Mucosa of stomach (tissue), 1 donor: ENCODE measurements at regions not wholly inside any gene's neighbourhood (a gene's known extent, or its start where the extent isn't known, plus 50 kb on each side); places are given as distances from the start of the nearest gene placed in this dataset.

Source experiments
- H3K27me3 ChIP-seq: one replicate; pipeline ENCODE4 v1.7.0; 2013; ENCODE audit warnings: mild to moderate bottlenecking, low read length; ENCODE audit not compliant: control insufficient read depth, insufficient read depth
- H3K36me3 ChIP-seq: one replicate; pipeline ENCODE4 v1.7.0; 2013; ENCODE audit warnings: low read length; ENCODE audit not compliant: control insufficient read depth, insufficient read depth
- H3K4me1 ChIP-seq: one replicate; pipeline ENCODE4 v1.7.0; 2013; ENCODE audit warnings: mild to moderate bottlenecking, low read length; ENCODE audit not compliant: control insufficient read depth, insufficient read depth
- H3K4me3 ChIP-seq: one replicate; pipeline ENCODE4 v1.7.0; 2013; ENCODE audit warnings: low read length
- H3K9ac ChIP-seq: one replicate; pipeline ENCODE4 v1.7.0; 2013; ENCODE audit warnings: mild to moderate bottlenecking, low read length, moderate library complexity
- H3K9me3 ChIP-seq: one replicate; pipeline ENCODE4 v1.7.0; 2013; ENCODE audit warnings: mild to moderate bottlenecking, low read length, moderate library complexity; ENCODE audit not compliant: control insufficient read depth
- donor health status: Pancreatic carcinoma.

- no peaks in the 10 kb centered on the region for H3K9me3 ChIP-seq
- H3K4me3 ChIP-seq: no peak overlapping the region
- no peak overlapping the region for H3K9ac ChIP-seq
- H3K4me1 ChIP-seq: no peaks in the 10 kb centered on the region
- no peaks in the 10 kb centered on the region for H3K27me3 ChIP-seq
- no peaks in the 10 kb centered on the region for H3K36me3 ChIP-seq
These were observed 438.0 kb upstream of the MPDZ start for GRCh38 chr9:13717322-13718054.

DNA sequence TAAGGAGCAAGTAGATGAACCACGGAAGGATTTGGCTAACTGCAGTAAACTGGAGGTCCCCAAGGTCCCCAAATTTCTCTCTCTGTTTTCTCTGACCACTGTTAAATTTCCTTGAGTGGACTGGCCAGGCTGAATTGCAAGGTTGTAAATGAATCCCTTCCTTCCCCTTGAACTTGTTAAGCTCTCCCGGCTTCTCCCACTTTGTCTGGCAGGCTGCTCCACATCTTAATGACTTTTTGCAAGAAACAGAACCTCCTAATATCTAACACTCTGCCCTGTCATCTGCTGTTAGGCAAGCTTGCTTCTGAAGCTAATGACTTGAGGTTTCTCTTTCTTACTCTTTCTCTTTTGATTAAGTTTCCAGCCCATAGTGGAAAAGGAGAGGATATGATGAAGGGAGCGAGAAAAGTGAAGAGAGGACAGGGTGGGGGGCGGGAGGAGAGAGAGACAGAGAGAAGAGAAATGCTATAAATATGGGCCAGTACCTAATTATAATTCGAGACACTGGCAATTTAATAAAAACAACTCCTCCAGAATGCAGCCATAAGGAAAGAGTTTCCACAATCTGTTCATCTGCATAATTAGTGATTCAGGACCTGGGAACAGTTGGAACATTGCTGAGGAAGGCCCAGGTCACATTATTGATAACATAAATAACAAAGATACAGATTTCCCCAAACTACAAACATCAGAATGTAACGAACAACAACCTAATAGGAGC lies 437.3 kb upstream of the MPDZ start:
- Histone ChIP-seq H3K9me3 (no peaks in the 10 kb centered on the region), H3K4me3 (no peak overlapping the region), H3K9ac (no peak overlapping the region), H3K27me3 (no peaks in the 10 kb centered on the region), H3K36me3 (no peaks in the 10 kb centered on the region), H3K4me1 (no peaks in the 10 kb centered on the region)

GRCh38 chr9:13716090-13716489 lies 436.6 kb upstream of the MPDZ start:
- Histone ChIP-seq H3K9me3 (no peaks in the 10 kb centered on the region), H3K36me3 (no peaks in the 10 kb centered on the region), H3K27me3 (no peaks in the 10 kb centered on the region), H3K4me3 (no peak overlapping the region), H3K4me1 (no peaks in the 10 kb centered on the region), H3K9ac (no peak overlapping the region)

DNA sequence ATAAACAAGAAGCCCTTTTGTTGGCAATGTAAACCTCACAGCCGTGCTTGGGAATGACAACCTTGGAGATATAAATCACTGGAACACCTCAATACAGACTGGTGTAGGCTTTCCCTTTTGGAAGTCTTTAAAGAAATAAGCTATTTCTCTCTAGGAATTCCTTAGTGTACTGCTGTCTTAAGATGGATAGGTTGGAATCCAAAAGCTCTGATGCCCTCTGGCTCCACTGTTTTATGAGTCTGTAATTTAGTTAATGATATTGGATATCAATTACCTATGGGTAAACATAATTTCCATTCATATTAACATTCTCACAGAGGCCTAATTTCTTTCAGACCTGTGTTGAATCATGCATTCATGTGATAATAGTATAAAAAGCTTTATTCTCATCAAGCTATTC lies 435.9 kb upstream of the MPDZ start:
- H3K9me3 ChIP-seq: no peaks in the 10 kb centered on the region
- H3K4me1 ChIP-seq: no peaks in the 10 kb centered on the region
- H3K9ac ChIP-seq: no peak overlapping the region
- no peak overlapping the region for H3K4me3 ChIP-seq
- no peaks in the 10 kb centered on the region for H3K27me3 ChIP-seq
- no peaks in the 10 kb centered on the region for H3K36me3 ChIP-seq

GRCh38 chr9:13707612-13708576 lies 428.4 kb upstream of the MPDZ start:
- Histone ChIP-seq H3K36me3 (no peaks in the 10 kb centered on the region), H3K4me1 (no peaks in the 10 kb centered on the region), H3K27me3 (no peaks in the 10 kb centered on the region), H3K4me3 (no peak overlapping the region), H3K9me3 (no peaks in the 10 kb centered on the region), H3K9ac (no peak overlapping the region)

DNA sequence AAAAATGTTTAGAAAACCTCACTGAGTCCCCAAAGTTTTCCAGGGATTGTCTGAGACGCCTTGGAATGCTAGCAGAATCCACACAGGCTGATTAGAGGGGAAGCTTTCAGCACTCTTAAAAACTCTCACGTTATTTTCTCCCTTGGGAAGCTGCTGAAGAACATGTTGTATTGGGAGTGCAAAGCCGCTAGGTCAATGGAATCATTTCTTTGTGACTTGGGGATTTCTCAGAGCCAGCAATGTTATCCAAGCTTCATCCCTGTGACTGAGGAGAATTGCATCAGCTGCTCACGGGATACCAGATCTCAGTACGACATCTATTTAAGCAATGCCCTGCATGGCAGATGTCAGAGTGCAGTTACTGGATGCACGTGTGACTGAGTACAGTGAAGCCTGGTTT lies 426.4 kb upstream of the MPDZ start:
- H3K27me3 ChIP-seq: no peaks in the 10 kb centered on the region
- no peaks in the 10 kb centered on the region for H3K9me3 ChIP-seq
- H3K36me3 ChIP-seq: no peaks in the 10 kb centered on the region
- H3K4me3 ChIP-seq: no peak overlapping the region
- no peak overlapping the region for H3K9ac ChIP-seq
- H3K4me1 ChIP-seq: no peaks in the 10 kb centered on the region

- H3K4me1 ChIP-seq: no peaks in the 10 kb centered on the region
- H3K27me3 ChIP-seq: no peaks in the 10 kb centered on the region
- no peak overlapping the region for H3K9ac ChIP-seq
- H3K4me3 ChIP-seq: no peak overlapping the region
- no peaks in the 10 kb centered on the region for H3K9me3 ChIP-seq
- H3K36me3 ChIP-seq: no peaks in the 10 kb centered on the region
These were observed 425.9 kb upstream of the MPDZ start for GRCh38 chr9:13705373-13705772.

DNA sequence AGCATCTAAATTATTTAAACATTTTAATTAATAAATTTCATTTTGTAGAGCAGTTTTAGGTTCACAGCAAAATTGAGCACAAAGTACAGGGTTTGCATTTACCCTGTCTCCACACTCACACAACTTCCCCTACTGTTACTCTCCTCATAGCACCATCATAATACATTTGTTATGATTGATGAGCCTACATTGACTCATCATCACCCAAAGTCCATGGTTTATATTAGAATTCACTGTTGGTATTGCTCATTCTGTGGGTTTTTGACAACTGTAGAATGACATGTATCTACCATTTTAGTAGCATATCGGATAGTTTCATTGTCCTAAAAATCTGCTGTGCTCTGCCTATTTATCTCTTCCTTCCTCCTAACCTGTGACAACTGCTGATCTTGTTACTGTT lies 411.1 kb upstream of the MPDZ start:
- no peaks in the 10 kb centered on the region for H3K4me1 ChIP-seq
- no peak overlapping the region for H3K4me3 ChIP-seq
- no peaks in the 10 kb centered on the region for H3K36me3 ChIP-seq
- H3K9me3 ChIP-seq: no peaks in the 10 kb centered on the region
- no peak overlapping the region for H3K9ac ChIP-seq
- no peaks in the 10 kb centered on the region for H3K27me3 ChIP-seq

DNA sequence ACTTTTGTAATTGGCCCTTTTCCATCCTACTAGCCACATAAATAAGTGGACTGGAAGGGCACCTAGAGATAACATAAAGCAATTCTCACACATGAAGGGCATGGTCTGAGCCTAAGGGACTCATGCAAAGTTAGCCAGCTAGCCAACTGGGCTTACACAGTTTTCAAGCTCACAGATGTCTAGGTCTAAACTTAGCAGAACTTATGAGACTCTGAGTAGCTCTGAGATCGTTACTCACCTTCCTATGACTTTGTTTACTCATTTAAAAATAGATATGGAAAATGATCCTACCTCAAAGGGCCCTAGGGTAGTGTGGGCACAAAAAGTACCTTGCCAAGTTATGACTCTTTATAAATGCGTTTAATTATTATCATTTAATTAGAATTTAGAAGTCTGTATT lies 410.4 kb upstream of the MPDZ start:
- H3K9me3 ChIP-seq: no peaks in the 10 kb centered on the region
- H3K9ac ChIP-seq: no peak overlapping the region
- H3K4me1 ChIP-seq: no peaks in the 10 kb centered on the region
- no peaks in the 10 kb centered on the region for H3K27me3 ChIP-seq
- no peak overlapping the region for H3K4me3 ChIP-seq
- H3K36me3 ChIP-seq: no peaks in the 10 kb centered on the region

GRCh38 chr9:13688990-13689600 lies 409.6 kb upstream of the MPDZ start:
- Histone ChIP-seq H3K27me3 (no peaks in the 10 kb centered on the region), H3K9ac (no peak overlapping the region), H3K36me3 (no peaks in the 10 kb centered on the region), H3K4me1 (no peaks in the 10 kb centered on the region), H3K9me3 (no peaks in the 10 kb centered on the region), H3K4me3 (no peak overlapping the region)

DNA sequence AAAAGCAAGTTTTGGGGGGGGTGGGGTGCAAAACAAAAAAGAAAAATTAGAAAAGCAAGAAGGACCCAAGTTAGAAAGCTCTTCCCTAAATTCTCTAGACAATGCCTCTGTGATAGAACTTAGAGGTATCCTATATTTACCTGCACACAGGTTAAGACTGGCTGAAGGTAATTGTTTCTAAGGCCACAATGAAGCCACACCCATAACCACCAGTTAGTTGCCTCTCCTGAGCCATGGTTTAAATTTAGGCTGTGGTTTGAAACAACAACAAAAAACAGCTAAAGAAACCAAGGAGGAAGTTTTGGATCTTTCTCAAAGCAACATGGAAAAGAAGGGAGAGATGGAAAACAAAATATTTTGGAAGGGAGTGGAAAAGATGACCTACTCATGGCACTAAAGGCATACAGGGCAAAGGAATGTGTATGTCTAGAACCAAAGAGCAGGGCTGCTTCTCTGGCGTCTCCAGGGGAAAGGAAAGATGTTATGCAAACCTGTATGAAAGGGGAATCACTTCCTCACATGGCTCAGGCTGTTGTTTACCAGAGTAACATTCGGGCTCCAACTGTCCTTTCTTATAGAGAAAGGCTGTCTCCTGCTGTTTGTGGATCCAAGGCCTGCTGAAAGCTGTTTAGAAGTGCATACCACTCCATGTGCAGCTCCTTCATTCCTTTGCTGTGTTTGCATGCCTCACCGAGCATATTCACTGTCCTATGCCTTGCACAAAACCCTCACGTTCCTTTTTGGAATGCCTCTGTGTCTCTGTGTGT lies 408.9 kb upstream of the MPDZ start:
- H3K4me1 ChIP-seq: no peaks in the 10 kb centered on the region
- H3K36me3 ChIP-seq: no peaks in the 10 kb centered on the region
- H3K4me3 ChIP-seq: no peak overlapping the region
- H3K9ac ChIP-seq: no peak overlapping the region
- no peaks in the 10 kb centered on the region for H3K9me3 ChIP-seq
- no peaks in the 10 kb centered on the region for H3K27me3 ChIP-seq
